Epithelial cell of esophagus (primary cell): ENCODE measurements at regions not wholly inside any gene's neighbourhood (a gene's known extent, or its start where the extent isn't known, plus 50 kb on each side); places are given as distances from the start of the nearest gene placed in this dataset.
A peak's percentile ranks its signal among the peaks of the same experiment; 100 is the strongest.

Experiments
- DNase-seq: peaks from one replicate; pipeline ENCODE4 v3.0.0; 2010; ENCODE audit warnings: low read depth
- H3K4me3 ChIP-seq: 2 replicates; pipeline ENCODE4 v1.5.1; 2011; ENCODE audit warnings: mild to moderate bottlenecking, low read length, control low read depth
- CTCF ChIP-seq: IDR thresholded peaks from 2 replicates; pipeline ENCODE4 v1.5.1; 2011; ENCODE audit warnings: low read depth, mild to moderate bottlenecking, low read length, control low read depth, inconsistent platforms; ENCODE audit not compliant: insufficient read depth; ENCODE audit errors: missing control alignments

- no peak for TF ChIP-seq CTCF
- H3K4me3 ChIP-seq, result no peak overlapping the region
- no peak for DNase-seq
Observed at GRCh38 chr2:177026956-177027355, 185.6 kb upstream of the HNRNPA3 start.

GRCh38 chr2:177028296-177028695, 184.3 kb upstream of the HNRNPA3 start:
- TF ChIP-seq CTCF, result no peak
- H3K4me3 ChIP-seq, result no peak overlapping the region
- no peak for DNase-seq

GRCh38 chr2:177029075-177029474, 183.5 kb upstream of the HNRNPA3 start:
- H3K4me3 ChIP-seq, result no peak overlapping the region

GRCh38 chr2:177029501-177029900, 183.1 kb upstream of the HNRNPA3 start:
- H3K4me3 ChIP-seq, result no peak overlapping the region
- peak; percentile 37 for TF ChIP-seq CTCF
- peak; percentile 30 for DNase-seq

More at GRCh38 chr2:177029075-177029474, 183.5 kb upstream of the HNRNPA3 start:
- no peak for TF ChIP-seq CTCF
- no peak for DNase-seq

- DNase-seq, result no peak
- no peak overlapping the region for H3K4me3 ChIP-seq
- no peak for TF ChIP-seq CTCF
Observed at GRCh38 chr2:177029901-177030300, 182.7 kb upstream of the HNRNPA3 start.

GRCh38 chr2:177030451-177031105, 182.0 kb upstream of the HNRNPA3 start:
- no peak for DNase-seq
- no peak for TF ChIP-seq CTCF
- no peak overlapping the region for H3K4me3 ChIP-seq
